BLaER1 (cell line): ENCODE measurements at regions not wholly inside any gene's neighbourhood (a gene's known extent, or its start where the extent isn't known, plus 50 kb on each side); places are given as distances from the start of the nearest gene placed in this dataset.

Experiments
- H3K27ac ChIP-seq: shearing (Covaris generic); formaldehyde crosslinking; 2 replicates; pipeline ENCODE4 v1.8.1; 2022
- H3K27me3 ChIP-seq: shearing (Covaris generic); formaldehyde crosslinking; 2 replicates; pipeline ENCODE4 v1.8.1; 2022
- H3K36me3 ChIP-seq: shearing (Covaris generic); formaldehyde crosslinking; 2 replicates; pipeline ENCODE4 v1.8.1; 2022
- H3K4me1 ChIP-seq: shearing (Covaris generic); formaldehyde crosslinking; 2 replicates; pipeline ENCODE4 v1.8.1; 2022
- H3K4me2 ChIP-seq: shearing (Covaris generic); formaldehyde crosslinking; 2 replicates; pipeline ENCODE4 v1.8.1; 2022
- H3K4me3 ChIP-seq: shearing (Covaris generic); formaldehyde crosslinking; 2 replicates; pipeline ENCODE4 v1.8.1; 2022
- H3K9ac ChIP-seq: shearing (Covaris generic); formaldehyde crosslinking; 2 replicates; pipeline ENCODE4 v1.8.1; 2022
- H3K9me3 ChIP-seq: shearing (Covaris generic); formaldehyde crosslinking; 2 replicates; pipeline ENCODE4 v1.8.1; 2022
- H4K20me1 ChIP-seq: shearing (Covaris generic); formaldehyde crosslinking; 2 replicates; pipeline ENCODE4 v1.8.1; 2022
- Cebpa-rat ChIP-seq: shearing (Covaris generic); IDR thresholded peaks from 2 replicates; pipeline ENCODE4 v1.8.1; 2022

- H3K9me3 ChIP-seq = peaks cover 16% of the 10 kb centered on the region
Observed at GRCh38 chr7:106802589-106802988, 62.5 kb upstream of the PIK3CG start.

GRCh38 chr7:106806556-106806955 lies 58.5 kb upstream of the PIK3CG start:
- Histone ChIP-seq H3K27me3 (no peaks in the 10 kb centered on the region), H4K20me1 (no peaks in the 10 kb centered on the region), H3K9ac (no peak overlapping the region), H3K4me2 (no peak overlapping the region), H3K27ac (no peak overlapping the region), H3K36me3 (no peaks in the 10 kb centered on the region), H3K4me1 (peaks cover under 1% of the 10 kb centered on the region; the same call in 1 of the 2 replicates), H3K9me3 (no peaks in the 10 kb centered on the region), H3K4me3 (no peak overlapping the region)
- no peak for TF ChIP-seq Cebpa-rat

More at GRCh38 chr7:106802589-106802988, 62.5 kb upstream of the PIK3CG start:
- Histone ChIP-seq H3K27ac (no peak overlapping the region), H3K36me3 (no peaks in the 10 kb centered on the region), H3K27me3 (no peaks in the 10 kb centered on the region), H3K4me3 (no peak overlapping the region), H3K4me1 (no peaks in the 10 kb centered on the region), H4K20me1 (no peaks in the 10 kb centered on the region), H3K4me2 (no peak overlapping the region), H3K9ac (no peak overlapping the region)
- no peak for TF ChIP-seq Cebpa-rat

DNA sequence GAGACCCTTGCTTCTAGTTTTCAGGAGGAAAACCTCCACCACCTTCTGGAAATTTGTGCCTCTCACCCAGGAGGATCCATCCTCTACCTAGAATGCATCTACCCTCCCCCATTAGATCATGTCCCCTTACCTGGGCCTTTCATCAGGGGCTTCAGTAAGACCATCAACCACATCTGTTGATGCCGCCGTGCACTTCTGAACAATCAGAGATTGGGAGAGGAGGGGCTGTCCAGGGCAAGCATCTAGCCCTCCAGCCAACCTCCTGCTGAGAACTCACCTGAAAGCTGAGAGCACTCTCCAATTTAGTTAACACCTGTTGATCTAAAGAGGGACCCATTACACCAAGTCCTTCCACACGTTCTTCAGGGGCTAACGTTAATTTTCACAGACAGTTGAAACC lies 57.6 kb upstream of the PIK3CG start:
- H3K4me1 ChIP-seq = peaks cover 7% of the 10 kb centered on the region
- H3K4me2 ChIP-seq = no peak overlapping the region
- no peak for TF ChIP-seq Cebpa-rat
- no peaks in the 10 kb centered on the region for H3K27me3 ChIP-seq
- no peak overlapping the region for H3K9ac ChIP-seq
- H3K9me3 ChIP-seq = no peaks in the 10 kb centered on the region
- no peaks in the 10 kb centered on the region for H3K36me3 ChIP-seq
- H4K20me1 ChIP-seq = no peaks in the 10 kb centered on the region
- H3K27ac ChIP-seq = no peak overlapping the region
- no peak overlapping the region for H3K4me3 ChIP-seq

GRCh38 chr7:106808967-106809635 lies 56.0 kb upstream of the PIK3CG start:
- no peak for TF ChIP-seq Cebpa-rat
- Histone ChIP-seq H3K9ac (no peak overlapping the region), H3K27ac (no peak overlapping the region), H3K27me3 (no peaks in the 10 kb centered on the region), H3K4me2 (no peak overlapping the region), H3K4me3 (no peak overlapping the region), H3K9me3 (no peaks in the 10 kb centered on the region), H3K36me3 (no peaks in the 10 kb centered on the region), H4K20me1 (no peaks in the 10 kb centered on the region), H3K4me1 (peaks cover 7% of the 10 kb centered on the region)

DNA sequence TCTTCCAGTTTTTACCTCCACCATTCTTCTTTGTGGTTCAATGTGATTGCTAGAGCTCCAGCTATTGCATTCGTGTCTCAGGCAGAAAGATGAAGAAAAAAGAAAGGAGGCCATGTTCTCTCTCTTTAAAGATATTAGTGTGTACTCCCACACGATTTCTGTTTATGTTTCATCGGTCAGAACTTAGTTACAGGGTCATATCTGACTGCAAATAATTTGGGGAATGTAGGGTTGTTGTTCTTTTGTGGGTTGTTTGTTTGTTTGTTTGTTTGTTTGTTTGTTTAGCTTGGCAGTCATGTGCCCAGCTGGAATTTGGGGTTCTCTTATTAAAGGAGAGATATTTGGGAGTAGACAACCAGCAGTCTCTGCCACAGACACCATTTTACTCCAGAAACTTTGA lies 53.6 kb upstream of the PIK3CG start:
- no peak for TF ChIP-seq Cebpa-rat
- no peaks in the 10 kb centered on the region for H3K9me3 ChIP-seq
- H3K4me1 ChIP-seq = peaks cover 13% of the 10 kb centered on the region
- peak overlapping the region; percentile 29; the same call in 1 of the 2 replicates for H3K4me2 ChIP-seq
- H3K9ac ChIP-seq = no peak overlapping the region
- H3K4me3 ChIP-seq = no peak overlapping the region
- no peaks in the 10 kb centered on the region for H4K20me1 ChIP-seq
- no peaks in the 10 kb centered on the region for H3K36me3 ChIP-seq
- H3K27ac ChIP-seq = no peak overlapping the region
- H3K27me3 ChIP-seq = no peaks in the 10 kb centered on the region

DNA sequence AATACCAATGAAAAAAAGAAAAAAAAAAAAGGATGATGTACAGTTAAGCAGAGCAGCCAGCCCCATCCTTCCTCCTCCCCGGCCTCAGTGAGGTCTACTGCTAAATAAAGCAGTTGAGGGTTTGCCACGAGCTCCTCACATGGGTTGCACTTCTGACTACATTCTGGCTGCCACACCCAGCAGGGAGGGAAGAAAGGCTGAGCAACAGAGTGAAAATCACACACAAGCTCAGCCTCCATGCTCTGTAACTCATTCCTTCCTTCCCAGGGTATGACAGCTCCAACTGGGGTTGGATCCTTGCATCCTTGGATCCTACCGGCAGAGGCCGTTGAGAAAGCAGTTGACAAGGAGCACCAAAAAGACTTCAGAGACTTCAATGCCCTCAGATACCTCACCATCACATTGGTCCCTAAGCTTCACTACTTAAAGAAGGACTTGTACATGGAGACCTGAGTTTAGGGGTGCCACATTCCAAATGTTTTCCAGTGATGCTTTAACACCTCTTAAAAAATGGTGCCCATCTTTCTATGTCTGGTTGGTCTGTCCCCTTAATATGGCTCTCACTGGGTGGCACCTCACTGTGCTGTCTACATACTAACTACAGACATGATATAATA lies 52.9 kb upstream of the PIK3CG start:
- Histone ChIP-seq H3K9ac (no peak overlapping the region), H3K4me1 (peaks cover 13% of the 10 kb centered on the region), H3K4me3 (no peak overlapping the region), H3K9me3 (no peaks in the 10 kb centered on the region; the same call in 1 of the 2 replicates), H3K36me3 (no peaks in the 10 kb centered on the region), H3K27ac (no peak overlapping the region), H3K4me2 (peak overlapping the region; percentile 29), H4K20me1 (no peaks in the 10 kb centered on the region), H3K27me3 (no peaks in the 10 kb centered on the region)
- no peak for TF ChIP-seq Cebpa-rat

DNA sequence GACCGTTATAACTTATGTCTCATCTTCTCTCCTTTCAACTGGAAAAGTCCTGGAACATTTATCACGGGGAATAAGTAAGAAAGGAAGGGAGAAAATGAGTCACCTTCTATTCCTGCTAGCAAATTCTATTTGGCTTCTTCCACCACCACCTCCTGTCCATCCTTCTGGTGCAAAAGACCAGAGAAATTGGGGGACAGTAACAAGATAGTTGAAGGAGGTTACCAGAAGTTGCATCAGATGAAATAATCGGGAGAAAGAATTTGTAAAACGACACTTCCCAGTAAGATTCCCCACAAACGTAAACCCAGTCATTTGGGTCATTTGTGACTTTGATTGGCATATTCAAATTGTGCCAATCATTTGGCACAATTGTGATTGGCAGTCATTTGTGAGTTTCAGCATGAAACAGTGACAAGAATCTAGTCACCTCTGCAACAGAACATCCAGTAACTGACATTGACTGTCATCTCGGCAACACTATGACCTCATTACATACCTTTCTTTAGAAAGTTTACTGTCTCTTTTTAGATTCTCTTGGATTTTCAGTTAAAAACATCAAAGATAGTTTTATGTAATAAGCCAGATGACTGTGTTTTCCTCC lies 51.3 kb upstream of the PIK3CG start:
- Histone ChIP-seq H3K4me1 (peaks cover 13% of the 10 kb centered on the region), H3K4me2 (no peak overlapping the region), H3K9ac (no peak overlapping the region), H3K27me3 (no peaks in the 10 kb centered on the region), H3K36me3 (no peaks in the 10 kb centered on the region), H4K20me1 (no peaks in the 10 kb centered on the region), H3K9me3 (no peaks in the 10 kb centered on the region; the same call in 1 of the 2 replicates), H3K4me3 (no peak overlapping the region), H3K27ac (no peak overlapping the region)
- no peak for TF ChIP-seq Cebpa-rat

DNA sequence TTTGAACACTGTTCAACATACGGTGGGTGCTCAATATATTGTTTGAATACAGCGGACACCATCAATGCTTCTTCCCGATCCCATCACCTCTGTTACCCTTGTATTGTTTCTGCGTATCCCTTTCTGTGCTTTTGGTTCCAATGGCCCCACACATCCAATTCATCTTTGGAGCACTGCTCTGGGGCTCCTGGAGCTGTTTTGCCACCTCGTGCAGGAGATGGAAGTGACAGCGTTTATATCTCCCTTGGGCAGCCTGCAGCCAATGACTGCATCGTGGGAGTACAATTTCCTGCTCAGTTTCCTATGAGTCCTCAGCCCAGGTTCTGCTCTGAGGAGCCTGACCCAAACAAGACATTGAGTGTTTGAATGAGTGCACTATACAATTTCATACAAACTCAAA lies 50.2 kb upstream of the PIK3CG start:
- Histone ChIP-seq H3K36me3 (no peaks in the 10 kb centered on the region), H3K4me1 (peaks cover 13% of the 10 kb centered on the region), H3K27ac (no peak overlapping the region), H3K27me3 (no peaks in the 10 kb centered on the region), H3K9ac (no peak overlapping the region), H4K20me1 (no peaks in the 10 kb centered on the region), H3K9me3 (no peaks in the 10 kb centered on the region; the same call in 1 of the 2 replicates), H3K4me2 (peak overlapping the region; percentile 23; the same call in 1 of the 2 replicates), H3K4me3 (no peak overlapping the region)
- TF ChIP-seq Cebpa-rat = no peak
